ENCODE measurements at regions not wholly inside any gene's neighbourhood (a gene's known extent, or its start where the extent isn't known, plus 50 kb on each side); places are given as distances from the start of the nearest gene placed in this dataset.

DNA sequence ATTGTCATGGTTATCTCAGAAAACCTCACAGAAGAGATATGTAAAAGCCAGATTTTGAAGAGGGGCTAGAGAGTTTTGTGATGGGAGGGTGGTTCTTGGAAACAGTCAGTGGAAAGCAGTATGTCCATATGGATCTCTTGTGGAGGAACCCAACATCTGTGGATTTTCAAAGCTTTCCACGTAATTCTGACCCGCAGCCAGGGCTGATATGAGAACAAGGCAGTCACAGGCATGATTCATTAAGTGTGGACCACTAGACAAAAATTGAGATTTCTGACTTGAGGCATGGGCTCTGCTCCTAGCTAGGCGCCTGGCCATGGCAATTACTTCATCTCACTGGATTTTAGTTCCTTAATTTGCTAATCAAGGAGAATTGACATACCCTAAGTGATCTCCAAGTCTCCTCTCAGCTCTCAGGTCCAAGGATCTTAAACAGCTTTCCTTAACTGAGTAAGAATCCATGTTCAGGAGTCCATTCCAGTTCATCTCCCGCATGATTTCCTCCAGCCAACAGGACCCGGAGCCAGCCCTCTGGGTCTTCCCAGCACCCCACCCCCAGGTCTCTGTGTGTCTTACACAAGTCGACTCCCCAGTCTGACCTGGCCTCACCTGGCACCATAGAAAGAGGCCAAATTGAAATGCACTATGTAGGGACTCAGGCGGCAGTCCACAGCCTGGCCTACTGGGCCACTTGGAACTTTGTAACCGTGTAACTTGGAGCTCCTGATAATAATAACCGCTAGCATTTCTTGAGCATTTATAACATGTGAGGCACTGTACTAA, 176.3 kb upstream of the PARP11 start:
- H3K27me3 ChIP-seq (replicated peaks; ENCODE audit: insufficient read depth): no peaks in the 10 kb centered on the region
- 87% methylated on average over 9 of the region's 9 CpGs for WGBS
- H3K36me3 ChIP-seq: no peaks in the 10 kb centered on the region
- H3K27ac ChIP-seq: no peak overlapping the region
- TF ChIP-seq, protein P1, sequence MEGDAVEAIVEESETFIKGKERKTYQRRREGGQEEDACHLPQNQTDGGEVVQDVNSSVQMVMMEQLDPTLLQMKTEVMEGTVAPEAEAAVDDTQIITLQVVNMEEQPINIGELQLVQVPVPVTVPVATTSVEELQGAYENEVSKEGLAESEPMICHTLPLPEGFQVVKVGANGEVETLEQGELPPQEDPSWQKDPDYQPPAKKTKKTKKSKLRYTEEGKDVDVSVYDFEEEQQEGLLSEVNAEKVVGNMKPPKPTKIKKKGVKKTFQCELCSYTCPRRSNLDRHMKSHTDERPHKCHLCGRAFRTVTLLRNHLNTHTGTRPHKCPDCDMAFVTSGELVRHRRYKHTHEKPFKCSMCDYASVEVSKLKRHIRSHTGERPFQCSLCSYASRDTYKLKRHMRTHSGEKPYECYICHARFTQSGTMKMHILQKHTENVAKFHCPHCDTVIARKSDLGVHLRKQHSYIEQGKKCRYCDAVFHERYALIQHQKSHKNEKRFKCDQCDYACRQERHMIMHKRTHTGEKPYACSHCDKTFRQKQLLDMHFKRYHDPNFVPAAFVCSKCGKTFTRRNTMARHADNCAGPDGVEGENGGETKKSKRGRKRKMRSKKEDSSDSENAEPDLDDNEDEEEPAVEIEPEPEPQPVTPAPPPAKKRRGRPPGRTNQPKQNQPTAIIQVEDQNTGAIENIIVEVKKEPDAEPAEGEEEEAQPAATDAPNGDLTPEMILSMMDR (IDR thresholded peaks at IDR 0.05): no peak
- TF ChIP-seq POLR2A (IDR thresholded peaks at IDR 0.05) (no peak), POLR2AphosphoS5 (IDR thresholded peaks at IDR 0.05) (no peak)
- H3K4me1 ChIP-seq (replicated peaks): no peaks in the 10 kb centered on the region
- no peak overlapping the region for H3K4me3 ChIP-seq
- intact Hi-C loops (cut with DNase I): no loop called here
- no peaks in the 10 kb centered on the region for H3K9me3 ChIP-seq
- DNase-seq (ENCODE audit: low spot score): no peak

DNA sequence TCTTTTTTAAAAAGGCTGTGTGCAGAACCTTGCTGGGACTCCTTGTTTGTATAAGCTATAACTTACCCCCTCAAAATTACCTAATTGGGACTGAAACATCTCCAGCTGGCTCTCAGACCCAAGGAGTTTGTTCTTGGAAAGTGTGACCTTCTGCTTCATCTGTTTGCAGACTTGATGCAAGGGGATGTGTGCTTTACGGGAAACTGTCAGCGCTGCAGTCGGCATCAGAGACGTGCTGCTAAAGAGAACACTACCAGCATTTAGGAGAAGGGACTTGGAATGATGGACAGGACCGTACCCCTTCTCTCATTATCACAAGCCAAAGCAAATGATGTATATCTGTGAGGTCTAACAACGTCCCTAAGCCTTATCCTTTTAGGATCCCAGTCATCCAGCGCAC, 174.2 kb upstream of the PARP11 start:
- H3K4me3 ChIP-seq: no peak overlapping the region
- H3K27me3 ChIP-seq (replicated peaks; ENCODE audit: insufficient read depth): no peaks in the 10 kb centered on the region
- H3K27ac ChIP-seq: no peak overlapping the region
- H3K36me3 ChIP-seq: no peaks in the 10 kb centered on the region
- TF ChIP-seq POLR2A (IDR thresholded peaks at IDR 0.05) (no peak), POLR2AphosphoS5 (IDR thresholded peaks at IDR 0.05) (no peak)
- TF ChIP-seq, protein P1 (IDR thresholded peaks at IDR 0.05): no peak
- intact Hi-C loops (cut with DNase I): no loop called here
- no peak for DNase-seq (ENCODE audit: low spot score)
- H3K4me1 ChIP-seq (replicated peaks): no peaks in the 10 kb centered on the region
- 80% methylated on average over 7 of the region's 7 CpGs for WGBS
- no peaks in the 10 kb centered on the region for H3K9me3 ChIP-seq

DNA sequence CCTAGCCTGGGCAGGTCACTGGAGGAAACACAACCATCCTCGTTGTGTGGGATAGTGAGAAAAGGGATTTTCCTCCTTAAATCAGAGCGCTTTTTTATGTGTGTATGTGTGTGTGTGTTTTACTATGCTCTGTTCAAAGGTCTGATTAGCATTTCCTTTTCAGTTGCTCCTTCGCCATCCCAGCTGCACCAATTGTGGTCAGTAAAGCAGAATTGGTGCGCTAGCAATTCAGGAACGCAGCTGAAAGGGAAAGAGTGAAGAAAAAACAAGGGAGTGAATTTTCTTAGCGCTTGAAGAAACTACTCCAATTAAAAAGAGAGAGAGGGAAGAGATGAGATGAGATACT, 173.3 kb upstream of the PARP11 start:
- intact Hi-C loops (cut with DNase I): no loop called here
- no peaks in the 10 kb centered on the region for H3K36me3 ChIP-seq
- H3K27me3 ChIP-seq (replicated peaks; ENCODE audit: insufficient read depth): no peaks in the 10 kb centered on the region
- H3K4me3 ChIP-seq: no peak overlapping the region
- H3K4me1 ChIP-seq (replicated peaks): no peaks in the 10 kb centered on the region
- H3K27ac ChIP-seq: no peak overlapping the region
- TF ChIP-seq POLR2A (IDR thresholded peaks at IDR 0.05): no peak
- TF ChIP-seq POLR2AphosphoS5 (IDR thresholded peaks at IDR 0.05): no peak
- TF ChIP-seq, protein P1 (IDR thresholded peaks at IDR 0.05): no peak
- no peak for DNase-seq (ENCODE audit: low spot score)
- H3K9me3 ChIP-seq: no peaks in the 10 kb centered on the region
- 60% methylated on average over 6 of the region's 6 CpGs for WGBS

DNA sequence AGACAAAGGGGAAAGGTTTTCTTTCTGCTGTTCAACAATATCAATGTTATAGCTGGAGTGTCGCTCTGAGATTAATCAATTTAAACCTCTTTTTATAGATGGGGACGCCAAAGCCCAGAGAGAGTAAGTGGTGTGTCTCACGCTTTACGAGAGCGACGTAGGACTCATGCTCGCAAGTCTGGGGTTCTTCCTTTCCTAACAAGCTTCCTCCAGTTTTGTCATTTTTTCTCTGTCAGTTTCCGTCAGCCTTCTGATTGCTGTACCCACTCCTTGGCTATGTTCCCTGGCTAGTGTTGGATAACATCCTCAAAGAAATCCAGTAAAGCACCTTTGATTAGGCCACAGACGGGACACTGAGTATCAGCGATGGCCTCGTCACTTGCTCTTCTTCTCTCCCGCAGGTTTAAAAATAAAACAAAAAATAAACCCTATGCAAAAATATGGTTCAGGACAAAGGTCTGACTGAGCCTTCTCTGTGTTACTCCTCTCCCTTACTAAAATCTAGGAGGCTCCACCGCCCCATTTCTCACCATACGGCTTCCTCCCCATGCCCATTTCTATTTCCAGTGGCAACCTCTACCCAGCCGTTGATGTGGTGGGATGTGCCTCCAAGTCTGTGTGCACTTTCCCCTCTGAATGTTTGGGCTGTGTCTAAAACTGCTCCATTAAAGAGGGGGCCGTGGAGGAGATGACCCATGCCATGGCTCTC, 172.7 kb upstream of the PARP11 start:
- Histone ChIP-seq H3K27me3 (replicated peaks; ENCODE audit: insufficient read depth) (no peaks in the 10 kb centered on the region), H3K9me3 (no peaks in the 10 kb centered on the region), H3K4me1 (replicated peaks) (no peaks in the 10 kb centered on the region), H3K4me3 (no peak overlapping the region), H3K36me3 (no peaks in the 10 kb centered on the region), H3K27ac (no peak overlapping the region)
- no peak for DNase-seq (ENCODE audit: low spot score)
- WGBS: 89% methylated on average over 16 of the region's 16 CpGs
- intact Hi-C loops (cut with DNase I): no loop called here
- no peak for TF ChIP-seq POLR2AphosphoS5 (IDR thresholded peaks at IDR 0.05)
- TF ChIP-seq, protein P1 (IDR thresholded peaks at IDR 0.05): no peak
- no peak for TF ChIP-seq POLR2A (IDR thresholded peaks at IDR 0.05)
